Osteocyte (in vitro differentiated cells): ENCODE measurements at regions not wholly inside any gene's neighbourhood (a gene's known extent, or its start where the extent isn't known, plus 50 kb on each side); places are given as distances from the start of the nearest gene placed in this dataset.

Source experiments
- DNase-seq: peaks from one replicate; pipeline ENCODE4 v3.0.0; 2021; ENCODE audit warnings: mixed read lengths; ENCODE audit not compliant: unreplicated experiment; ENCODE audit errors: extremely low spot score
- H3K27ac Mint-ChIP-seq: one replicate; pipeline ENCODE4 v1.8.0; 2021; ENCODE audit warnings: mild to moderate bottlenecking, mixed read lengths; ENCODE audit not compliant: unreplicated experiment
- H3K27me3 Mint-ChIP-seq: one replicate; pipeline ENCODE4 v1.8.0; 2021; ENCODE audit warnings: mixed read lengths; ENCODE audit not compliant: unreplicated experiment
- H3K36me3 Mint-ChIP-seq: one replicate; pipeline ENCODE4 v1.8.0; 2021; ENCODE audit warnings: mixed read lengths; ENCODE audit not compliant: unreplicated experiment
- H3K4me1 Mint-ChIP-seq: one replicate; pipeline ENCODE4 v1.8.0; 2021; ENCODE audit warnings: mixed read lengths; ENCODE audit not compliant: unreplicated experiment
- H3K4me3 Mint-ChIP-seq: one replicate; pipeline ENCODE4 v1.8.0; 2021; ENCODE audit warnings: mild to moderate bottlenecking, moderate library complexity, mixed read lengths; ENCODE audit not compliant: unreplicated experiment
- H3K9me3 Mint-ChIP-seq: one replicate; pipeline ENCODE4 v1.8.0; 2021; ENCODE audit warnings: mixed read lengths; ENCODE audit not compliant: unreplicated experiment
- CTCF ChIP-seq: fragments of 200-600 bp; sonication (generic); IDR thresholded peaks from 2 replicates; pipeline ENCODE4 v1.5.0; 2021; ENCODE audit warnings: antibody characterized with exemption, mild to moderate bottlenecking, moderate library complexity

DNA sequence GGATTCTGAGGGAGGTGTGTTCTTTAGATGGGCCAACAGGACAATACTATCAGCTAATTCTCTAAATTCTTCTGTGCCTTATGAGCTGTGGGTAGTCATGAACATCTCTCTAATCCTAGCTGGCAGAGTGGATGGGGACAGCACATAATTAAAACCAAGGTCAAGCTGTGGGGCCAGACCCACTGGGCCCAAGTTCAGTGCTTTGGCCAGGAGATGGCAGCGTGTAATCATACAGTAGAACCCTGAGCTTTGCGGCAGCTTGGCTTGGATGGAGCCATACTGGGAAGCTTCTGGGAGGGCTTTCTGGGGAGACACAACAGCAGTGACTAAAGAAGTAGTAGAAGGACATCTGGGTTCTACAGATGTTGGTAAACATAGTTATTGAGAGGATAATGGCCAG lies 140.3 kb upstream of the CXCL13 start:
- Mint-ChIP-seq H3K4me1 (no peaks in the 10 kb centered on the region), H3K27me3 (peaks cover 4% of the 10 kb centered on the region), H3K27ac (no peak overlapping the region), H3K9me3 (peaks cover 19% of the 10 kb centered on the region), H3K4me3 (no peak overlapping the region), H3K36me3 (no peaks in the 10 kb centered on the region)
- DNase-seq: no peak
- TF ChIP-seq CTCF: peak; percentile 29

- DNase-seq: no peak
- no peak overlapping the region for H3K27ac Mint-ChIP-seq
- no peak overlapping the region for H3K4me3 Mint-ChIP-seq
- H3K36me3 Mint-ChIP-seq: no peaks in the 10 kb centered on the region
- no peaks in the 10 kb centered on the region for H3K4me1 Mint-ChIP-seq
- no peak for TF ChIP-seq CTCF
- H3K27me3 Mint-ChIP-seq: peaks cover 4% of the 10 kb centered on the region
- peaks cover 16% of the 10 kb centered on the region for H3K9me3 Mint-ChIP-seq
These were observed 139.2 kb upstream of the CXCL13 start for GRCh38 chr4:77466430-77466829.

- H3K27ac Mint-ChIP-seq: no peak overlapping the region
- no peak for DNase-seq
These were observed 133.7 kb upstream of the CXCL13 start for GRCh38 chr4:77471821-77472495.

GRCh38 chr4:77473509-77473908 lies 132.1 kb upstream of the CXCL13 start:
- H3K4me1 Mint-ChIP-seq: no peaks in the 10 kb centered on the region
- peaks cover 5% of the 10 kb centered on the region for H3K9me3 Mint-ChIP-seq
- no peak overlapping the region for H3K4me3 Mint-ChIP-seq
- TF ChIP-seq CTCF: peak; percentile 15
- H3K36me3 Mint-ChIP-seq: no peaks in the 10 kb centered on the region
- no peak overlapping the region for H3K27ac Mint-ChIP-seq
- DNase-seq: no peak
- peaks cover 18% of the 10 kb centered on the region for H3K27me3 Mint-ChIP-seq

More at GRCh38 chr4:77471821-77472495, 133.7 kb upstream of the CXCL13 start:
- no peak for TF ChIP-seq CTCF
- H3K9me3 Mint-ChIP-seq: no peaks in the 10 kb centered on the region
- H3K4me1 Mint-ChIP-seq: no peaks in the 10 kb centered on the region
- peaks cover 15% of the 10 kb centered on the region for H3K27me3 Mint-ChIP-seq
- H3K36me3 Mint-ChIP-seq: no peaks in the 10 kb centered on the region
- H3K4me3 Mint-ChIP-seq: no peak overlapping the region

DNA sequence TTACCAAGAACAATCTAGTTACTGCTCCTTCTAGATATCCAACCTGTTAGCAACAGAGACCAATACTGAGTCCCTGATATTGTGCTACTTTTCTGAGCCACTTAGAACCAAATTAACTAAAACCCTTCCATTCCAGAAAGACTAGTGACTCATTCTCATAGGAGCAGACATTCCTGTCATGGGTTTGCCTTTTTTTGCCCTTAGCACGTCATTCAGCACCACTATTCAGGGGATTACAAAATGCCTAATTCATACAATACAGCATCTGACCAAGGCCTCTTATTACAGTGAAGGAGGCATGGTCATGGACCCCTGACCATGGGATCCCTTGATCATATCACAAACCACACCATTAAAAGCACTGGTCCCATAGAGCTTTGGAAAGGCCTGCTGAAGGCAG lies 123.8 kb upstream of the CXCL13 start:
- no peaks in the 10 kb centered on the region for H3K36me3 Mint-ChIP-seq
- peaks cover 5% of the 10 kb centered on the region for H3K9me3 Mint-ChIP-seq
- no peak overlapping the region for H3K4me3 Mint-ChIP-seq
- DNase-seq: no peak
- no peak overlapping the region for H3K27ac Mint-ChIP-seq
- H3K4me1 Mint-ChIP-seq: no peaks in the 10 kb centered on the region
- no peak for TF ChIP-seq CTCF
- peaks cover 4% of the 10 kb centered on the region for H3K27me3 Mint-ChIP-seq
